AG04449 (cell line): ENCODE measurements at regions not wholly inside any gene's neighbourhood (a gene's known extent, or its start where the extent isn't known, plus 50 kb on each side); places are given as distances from the start of the nearest gene placed in this dataset.

ENCODE experiments used
- CTCF ChIA-PET: fragments of 350-600 bp; formaldehyde crosslinking; extraction: SDS; loops from one replicate; lab custom pipeline; 2021; ENCODE audit warnings: antibody characterized with exemption; lab: Yijun Ruan, JAX
- POLR2A ChIA-PET: fragments of 400-600, 350-600 bp; formaldehyde crosslinking; extraction: SDS; loops from one replicate; lab custom pipeline; 2020; ENCODE audit warnings: antibody characterized with exemption, inconsistent platforms; lab: Yijun Ruan, JAX
- DNase-seq: peaks from one replicate; pipeline ENCODE4 v3.0.0-alpha.2; 2010; ENCODE audit warnings: low read depth, low spot score
- H3K4me3 ChIP-seq: 2 replicates; pipeline ENCODE4 v1.5.1; 2011; ENCODE audit warnings: low read depth, mild to moderate bottlenecking, control low read depth, low read length
- TF ChIP-seq, protein P1 (sequence below): IDR thresholded peaks from one replicate; pipeline ENCODE4 v1.5.1; 2011; ENCODE audit warnings: mild to moderate bottlenecking, moderate library complexity, low read length, control low read depth, inconsistent platforms; ENCODE audit not compliant: insufficient read depth; ENCODE audit errors: missing control alignments

DNA sequence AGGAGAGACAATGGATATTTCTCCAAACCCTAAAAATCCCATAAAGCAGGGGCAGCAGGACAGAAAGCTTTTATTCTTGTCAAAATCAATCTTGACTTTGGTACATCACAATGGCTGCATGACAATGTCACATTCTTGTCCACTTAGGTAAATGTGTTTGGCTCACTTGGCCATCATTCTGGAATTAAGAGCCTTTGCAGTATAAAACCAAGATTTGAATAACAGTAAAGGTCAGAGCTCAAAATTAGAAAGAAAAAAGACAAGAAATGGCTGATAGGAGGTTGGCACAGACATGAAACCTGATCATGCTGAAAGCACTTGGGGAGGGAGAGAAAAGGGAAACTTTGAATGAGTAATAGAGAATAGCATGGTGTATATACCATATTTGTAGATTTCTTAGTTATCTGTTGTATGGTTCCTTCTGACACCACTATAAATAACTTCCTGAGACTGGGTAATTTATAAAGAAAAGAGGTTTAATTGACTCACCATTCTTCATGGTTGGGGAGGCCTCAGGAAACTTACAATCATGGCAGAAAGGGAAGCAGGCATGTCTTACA is 158.5 kb upstream of the SGO1 start:
- TF ChIP-seq, protein P1, sequence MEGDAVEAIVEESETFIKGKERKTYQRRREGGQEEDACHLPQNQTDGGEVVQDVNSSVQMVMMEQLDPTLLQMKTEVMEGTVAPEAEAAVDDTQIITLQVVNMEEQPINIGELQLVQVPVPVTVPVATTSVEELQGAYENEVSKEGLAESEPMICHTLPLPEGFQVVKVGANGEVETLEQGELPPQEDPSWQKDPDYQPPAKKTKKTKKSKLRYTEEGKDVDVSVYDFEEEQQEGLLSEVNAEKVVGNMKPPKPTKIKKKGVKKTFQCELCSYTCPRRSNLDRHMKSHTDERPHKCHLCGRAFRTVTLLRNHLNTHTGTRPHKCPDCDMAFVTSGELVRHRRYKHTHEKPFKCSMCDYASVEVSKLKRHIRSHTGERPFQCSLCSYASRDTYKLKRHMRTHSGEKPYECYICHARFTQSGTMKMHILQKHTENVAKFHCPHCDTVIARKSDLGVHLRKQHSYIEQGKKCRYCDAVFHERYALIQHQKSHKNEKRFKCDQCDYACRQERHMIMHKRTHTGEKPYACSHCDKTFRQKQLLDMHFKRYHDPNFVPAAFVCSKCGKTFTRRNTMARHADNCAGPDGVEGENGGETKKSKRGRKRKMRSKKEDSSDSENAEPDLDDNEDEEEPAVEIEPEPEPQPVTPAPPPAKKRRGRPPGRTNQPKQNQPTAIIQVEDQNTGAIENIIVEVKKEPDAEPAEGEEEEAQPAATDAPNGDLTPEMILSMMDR = no peak
- POLR2A ChIA-PET = no interaction called here
- CTCF ChIA-PET = no interaction called here
- no peak overlapping the region for H3K4me3 ChIP-seq
- no peak for DNase-seq

DNA sequence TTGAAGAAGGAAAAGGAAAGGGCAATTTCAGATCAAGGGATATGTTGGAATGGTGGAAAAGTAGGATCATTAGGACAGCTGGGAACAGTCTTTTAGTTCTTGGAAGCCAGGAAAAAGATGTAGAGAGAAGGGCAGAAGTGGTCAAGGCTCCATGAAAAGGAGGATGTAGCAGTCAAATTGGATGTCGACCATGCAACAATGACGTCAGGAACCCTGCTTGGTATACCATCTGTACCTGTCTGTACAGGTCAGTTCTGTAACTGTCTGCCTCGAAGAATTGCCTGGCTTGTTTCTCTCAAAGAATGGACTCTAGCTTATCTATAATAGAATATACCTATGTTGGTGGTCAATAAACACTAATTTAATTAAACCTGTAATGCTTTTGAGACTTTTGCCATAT is 157.8 kb upstream of the SGO1 start:
- POLR2A ChIA-PET = no interaction called here

DNA sequence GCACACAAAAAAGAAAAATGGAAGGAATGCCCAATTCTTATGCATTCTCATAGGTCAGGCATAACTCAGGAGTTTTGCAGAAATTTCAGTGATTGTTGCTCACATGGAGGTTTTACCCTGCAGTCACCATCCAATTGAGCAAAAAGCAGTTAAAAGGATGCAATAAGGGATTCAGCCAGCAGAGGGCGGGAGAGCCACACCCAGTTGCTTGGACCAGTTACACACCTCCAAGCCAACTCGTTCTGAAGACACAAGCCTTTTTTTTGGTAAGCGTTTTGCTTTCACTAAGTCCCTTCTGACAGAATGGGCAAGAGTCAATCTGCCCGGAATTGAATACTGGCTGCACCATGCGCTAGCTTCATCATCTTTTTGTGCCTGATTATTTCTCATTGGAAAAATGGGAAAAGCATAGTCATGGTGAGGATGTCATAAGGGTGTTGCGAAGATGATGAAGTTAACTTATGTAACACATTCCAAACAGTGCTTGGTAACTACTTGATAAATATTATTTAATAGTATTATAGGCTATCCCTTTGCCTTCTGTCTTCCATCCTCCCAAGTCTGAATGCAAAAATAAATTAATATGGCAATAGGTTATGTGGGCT is 154.4 kb upstream of the SGO1 start:
- DNase-seq = peak; percentile 24
- CTCF ChIA-PET = interaction anchor here (0.6 to 3.6 kb wide), 7 partner anchors 10 to 1782 kb away, joined by 3 to 27 read pairs (median 4); no protein-coding TSS in a partner anchor
- POLR2A ChIA-PET = no interaction called here
- TF ChIP-seq, protein P1 = peak; percentile 86
- H3K4me3 ChIP-seq = no peak overlapping the region

More for the DNA sequence above, 157.8 kb upstream of the SGO1 start:
- H3K4me3 ChIP-seq = no peak overlapping the region
- no peak for DNase-seq
- TF ChIP-seq, protein P1 = no peak
- CTCF ChIA-PET = interaction anchor here (1.0 kb wide), 1 partner anchor 1140 kb away, joined by 3 read pairs; no protein-coding TSS in a partner anchor

DNA sequence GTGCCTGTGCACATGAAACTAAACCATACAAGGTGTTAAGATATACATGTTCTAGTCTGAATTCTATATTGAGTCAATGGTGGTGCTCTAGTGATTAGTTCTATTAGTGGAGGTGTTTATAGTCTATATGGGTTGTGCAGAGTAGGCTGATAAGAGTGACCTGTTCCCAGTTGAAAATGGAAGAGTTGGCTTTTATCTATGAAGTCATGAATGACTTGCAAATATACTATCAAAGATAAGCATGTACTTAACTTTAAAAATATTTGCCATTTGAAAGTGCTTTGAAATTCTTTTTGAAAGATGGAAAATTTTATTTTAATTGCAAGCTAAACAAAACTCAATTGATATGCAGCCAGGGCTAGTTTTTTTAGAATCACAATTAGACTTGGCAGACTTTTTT is 150.6 kb upstream of the SGO1 start:
- ChIA-PET CTCF (no interaction called here), POLR2A (no interaction called here)
- DNase-seq = no peak
- TF ChIP-seq, protein P1 = no peak
- H3K4me3 ChIP-seq = no peak overlapping the region

GRCh38 chr3:20334842-20335241 is 148.8 kb upstream of the SGO1 start:
- TF ChIP-seq, protein P1 = no peak
- DNase-seq = no peak
- ChIA-PET POLR2A (no interaction called here), CTCF (no interaction called here)
- H3K4me3 ChIP-seq = no peak overlapping the region

DNA sequence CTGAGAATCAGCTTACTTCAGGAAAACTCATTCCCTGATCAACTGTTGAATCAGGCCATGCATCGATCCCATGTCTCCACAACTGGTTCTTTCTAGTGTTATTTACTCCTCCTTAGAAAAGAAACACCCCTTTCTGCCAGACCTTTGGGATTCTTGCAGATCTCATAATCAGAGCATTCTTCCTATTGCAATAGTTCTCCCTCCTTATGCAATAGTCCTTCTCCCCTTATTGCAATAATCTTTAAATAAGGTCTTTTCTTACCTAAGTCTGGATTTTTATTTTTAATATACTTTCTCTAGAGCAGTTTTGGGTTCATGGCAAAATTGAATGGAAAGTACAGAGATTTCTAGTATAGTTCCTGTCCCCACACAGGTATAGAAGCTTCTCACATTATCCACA is 141.9 kb upstream of the SGO1 start:
- no peak for DNase-seq
- POLR2A ChIA-PET = no interaction called here
- CTCF ChIA-PET = no interaction called here
- TF ChIP-seq, protein P1 = no peak
- H3K4me3 ChIP-seq = no peak overlapping the region
